GM12878 (cell line): ENCODE measurements at regions not wholly inside any gene's neighbourhood (a gene's known extent, or its start where the extent isn't known, plus 50 kb on each side); places are given as distances from the start of the nearest gene placed in this dataset.

Experiments
- ATAC-seq: fragments of 200-7000 bp; cut with Tn5 transposase; 3 replicates; pipeline ENCODE4 v1.9.1; 2020; ENCODE audit warnings: mild to moderate bottlenecking, moderate library complexity
- BruUV-seq: library from RNA; stranded (reverse); fragments of 400-500 nt; replicated peaks from 2 replicates; lab custom pipeline; 2021; lab: Mats Ljungman, UMichigan
- CTCF ChIA-PET: fragments of 300-600 bp; sonication (Branson Sonifier 250); formaldehyde crosslinking; extraction: SDS; loops from one replicate; lab custom pipeline; 2021; ENCODE audit warnings: inconsistent platforms; lab: Yijun Ruan, JAX
- POLR2A ChIA-PET: fragments of 350-600 bp; formaldehyde crosslinking; extraction: SDS; loops from one replicate; lab custom pipeline; 2021; ENCODE audit warnings: inconsistent platforms; lab: Charles Lee
- RAD21 ChIA-PET: fragments of 300-600 bp; sonication (Branson Sonifier 250); formaldehyde crosslinking; loops from one replicate; lab custom pipeline; 2023; ENCODE audit warnings: antibody characterized with exemption; ENCODE audit not compliant: unreplicated experiment; lab: Charles Lee
- SMC1A ChIA-PET: fragments of 300-600 bp; sonication (Branson Sonifier 250); formaldehyde crosslinking; loops from one replicate; lab custom pipeline; 2023; ENCODE audit not compliant: unreplicated experiment, uncharacterized antibody; lab: Charles Lee
- DNase-seq: peaks from one replicate; pipeline ENCODE4 v3.0.0-alpha.2; 2011; ENCODE audit warnings: low read depth, low spot score
- FAIRE-seq: peaks from 3 replicates; lab custom pipeline; 2011; peaks lifted over from hg19 to GRCh38; lab: Jason Lieb, UNC
- H2AFZ ChIP-seq: 2 replicates; pipeline ENCODE4 v1.6.0; 2011; ENCODE audit warnings: low read depth, low read length, control low read depth; ENCODE audit not compliant: control insufficient read depth
- H3K27ac ChIP-seq: 2 replicates; pipeline ENCODE4 v1.5.1; 2011; ENCODE audit warnings: control low read depth; ENCODE audit not compliant: control insufficient read depth, insufficient read depth
- H3K27me3 ChIP-seq, 2 experiments: replicated peaks in 1 of 2; 2 replicates each; pipeline versions ENCODE4 v1.6.0 to v1.6.1; 2011; ENCODE audit warnings: low read length in 1 of 2; ENCODE audit not compliant: control insufficient read depth in 2 of 2, insufficient read depth in 2 of 2
- H3K36me3 ChIP-seq, 2 experiments: 2 replicates each; pipeline ENCODE4 v1.5.1; 2011; ENCODE audit warnings: low read length in 1 of 2; ENCODE audit not compliant: control insufficient read depth in 2 of 2, insufficient read depth in 2 of 2
- H3K4me1 ChIP-seq: 2 replicates; pipeline ENCODE4 v1.6.1; 2011; ENCODE audit warnings: mild to moderate bottlenecking, low read length, moderate library complexity, mixed read lengths; ENCODE audit not compliant: control insufficient read depth, insufficient read depth
- H3K4me2 ChIP-seq: 2 replicates; pipeline ENCODE4 v1.6.0; 2011; ENCODE audit warnings: control low read depth; ENCODE audit not compliant: control insufficient read depth, insufficient read depth
- H3K4me3 ChIP-seq: fragments of 200-600 bp; sonication (generic); 2 replicates; pipeline ENCODE4 v1.5.1; 2016
- H3K79me2 ChIP-seq: 2 replicates; pipeline ENCODE4 v1.6.0; 2011; ENCODE audit warnings: low read length; ENCODE audit not compliant: control insufficient read depth, insufficient read depth
- H3K9ac ChIP-seq: 2 replicates; pipeline ENCODE4 v1.8.0; 2011; ENCODE audit warnings: low read length, control low read depth, mixed read lengths; ENCODE audit not compliant: control insufficient read depth, insufficient read depth
- H3K9me3 ChIP-seq: replicated peaks from 3 replicates; pipeline ENCODE4 v1.5.1; 2011; ENCODE audit warnings: mild to moderate bottlenecking, low read length; ENCODE audit not compliant: control insufficient read depth, insufficient read depth
- H4K20me1 ChIP-seq: 2 replicates; pipeline ENCODE4 v1.6.0; 2011; ENCODE audit not compliant: control insufficient read depth, insufficient read depth
- CREB1 ChIP-seq: IDR thresholded peaks from 2 replicates; pipeline ENCODE4 v1.6.1; 2012; ENCODE audit warnings: low read depth, mild to moderate bottlenecking, inconsistent platforms
- CUX1 ChIP-seq: IDR thresholded peaks from 2 replicates; pipeline ENCODE4 v1.6.1; 2012; ENCODE audit warnings: improper control_type of control experiment, low read depth, low read length; ENCODE audit not compliant: insufficient replicate concordance
- ESRRA ChIP-seq: IDR thresholded peaks from 2 replicates; pipeline ENCODE4 v1.6.1; 2012; ENCODE audit warnings: mild to moderate bottlenecking, low read length, improper control_type of control experiment
- FOS ChIP-seq: IDR thresholded peaks from 3 replicates; pipeline ENCODE4 v1.6.1; 2011; ENCODE audit warnings: borderline replicate concordance; ENCODE audit not compliant: insufficient read length; ENCODE audit errors: extremely low read depth
- IRF5 ChIP-seq: fragments of 450-650 bp; IDR thresholded peaks from 2 replicates; pipeline ENCODE4 v1.6.1; 2017; ENCODE audit warnings: borderline replicate concordance
- NRF1 ChIP-seq: conservative IDR thresholded peaks from 2 replicates; pipeline ENCODE4 v1.6.1; 2011; ENCODE audit warnings: mild to moderate bottlenecking, low read depth, low read length, improper control_type of control experiment
- PML ChIP-seq: IDR thresholded peaks from 2 replicates; pipeline ENCODE4 v1.6.1; 2012; ENCODE audit warnings: low read length, inconsistent platforms
- RBBP5 ChIP-seq: fragments of 200-600 bp; sonication (generic); conservative IDR thresholded peaks from 2 replicates; pipeline ENCODE4 v1.6.1; 2016
- RELB ChIP-seq: fragments of 450-650 bp; IDR thresholded peaks from 2 replicates; pipeline ENCODE4 v1.6.1; 2017; ENCODE audit warnings: low read depth, mild to moderate bottlenecking, moderate library complexity
- SIX5 ChIP-seq: IDR thresholded peaks from 2 replicates; pipeline ENCODE4 v1.6.1; 2011; ENCODE audit warnings: mild to moderate bottlenecking, low read depth, low read length, moderate library complexity; ENCODE audit not compliant: severe bottlenecking
- SPI1 ChIP-seq: IDR thresholded peaks from 2 replicates; pipeline ENCODE4 v1.6.1; 2011; ENCODE audit warnings: low read depth, mild to moderate bottlenecking, low read length, moderate library complexity, borderline replicate concordance; ENCODE audit not compliant: insufficient read depth
- STAT3 ChIP-seq: IDR thresholded peaks from 2 replicates; pipeline ENCODE4 v1.6.1; 2011; ENCODE audit warnings: low read depth, low read length, improper control_type of control experiment
- USF2 ChIP-seq: IDR thresholded peaks from 2 replicates; pipeline ENCODE4 v1.6.1; 2011; ENCODE audit warnings: low read depth, low read length, improper control_type of control experiment, borderline replicate concordance
- WGBS: methylation state at CpG from one replicate; pipeline ENCODE4 v1.1.6; 2016; ENCODE audit warnings: low lambda C conversion rate; ENCODE audit not compliant: insufficient replicate concordance, insufficient coverage; ENCODE audit errors: missing lambda C conversion rate; 5-methylcytosine and 5-hydroxymethylcytosine counted together
- in situ Hi-C: fragments of 300-500 bp; cut with MboI; formaldehyde crosslinking; loops from 9 replicates; pipeline ENCODE4 v1.14.3; 2018; ENCODE audit warnings: mixed read lengths
- intact Hi-C: fragments of 100-400 bp; cut with micrococcal nuclease; formaldehyde crosslinking; loops from one replicate; pipeline ENCODE4 v1.14.2; 2022; ENCODE audit not compliant: unreplicated experiment

- ATAC-seq = no peak
Observed at GRCh38 chr2:111519071-111519470, 364.9 kb downstream of the ANAPC1 start.

More at GRCh38 chr2:111519071-111519470, 364.9 kb downstream of the ANAPC1 start:
- SMC1A ChIA-PET = no interaction called here
- BruUV-seq = no TSS peak
- RAD21 ChIA-PET = no interaction called here
- FAIRE-seq = no peak
- peaks cover 2 to 8% of the 10 kb centered on the region in 2 experiments; a peak in 3 of 4 replicates for H3K27me3 ChIP-seq
- no peak overlapping the region for H3K9ac ChIP-seq
- H2AFZ ChIP-seq = no peak overlapping the region
- in situ Hi-C loops = no loop called here
- no peaks in the 10 kb centered on the region for H3K4me1 ChIP-seq
- intact Hi-C loops = no loop called here
- POLR2A ChIA-PET = no interaction called here
- TF ChIP-seq ESRRA (no peak), SIX5 (no peak), USF2 (no peak), STAT3 (no peak), NRF1 (no peak), CREB1 (no peak), IRF5 (no peak), RELB (no peak), FOS (no peak), CUX1 (no peak), RBBP5 (no peak), SPI1 (no peak), PML (no peak)
- TF ChIP-seq, all 136 proteins: peak for 0
- Histone ChIP-seq H3K36me3 (no peaks in the 10 kb centered on the region), H4K20me1 (no peaks in the 10 kb centered on the region), H3K4me2 (no peak overlapping the region), H3K9me3 (no peaks in the 10 kb centered on the region), H3K4me3 (no peak overlapping the region), H3K27ac (no peak overlapping the region), H3K79me2 (no peaks in the 10 kb centered on the region)
- CTCF ChIA-PET = no interaction called here
- no peak for DNase-seq
- 7% methylated on average over 3 of the region's 3 CpGs for WGBS
